GM12878 (cell line): ENCODE measurements at regions not wholly inside any gene's neighbourhood (a gene's known extent, or its start where the extent isn't known, plus 50 kb on each side); places are given as distances from the start of the nearest gene placed in this dataset.

ENCODE experiments used
- ATAC-seq: fragments of 200-7000 bp; cut with Tn5 transposase; 3 replicates; pipeline ENCODE4 v1.9.1; 2020; ENCODE audit warnings: mild to moderate bottlenecking, moderate library complexity
- BruUV-seq: library from RNA; stranded (reverse); fragments of 400-500 nt; replicated peaks from 2 replicates; lab custom pipeline; 2021; lab: Mats Ljungman, UMichigan
- CTCF ChIA-PET: fragments of 300-600 bp; sonication (Branson Sonifier 250); formaldehyde crosslinking; extraction: SDS; loops from one replicate; lab custom pipeline; 2021; ENCODE audit warnings: inconsistent platforms; lab: Yijun Ruan, JAX
- POLR2A ChIA-PET: fragments of 350-600 bp; formaldehyde crosslinking; extraction: SDS; loops from one replicate; lab custom pipeline; 2021; ENCODE audit warnings: inconsistent platforms; lab: Charles Lee
- RAD21 ChIA-PET: fragments of 300-600 bp; sonication (Branson Sonifier 250); formaldehyde crosslinking; loops from one replicate; lab custom pipeline; 2023; ENCODE audit warnings: antibody characterized with exemption; ENCODE audit not compliant: unreplicated experiment; lab: Charles Lee
- SMC1A ChIA-PET: fragments of 300-600 bp; sonication (Branson Sonifier 250); formaldehyde crosslinking; loops from one replicate; lab custom pipeline; 2023; ENCODE audit not compliant: unreplicated experiment, uncharacterized antibody; lab: Charles Lee
- DNase-seq: peaks from one replicate; pipeline ENCODE4 v3.0.0-alpha.2; 2011; ENCODE audit warnings: low read depth, low spot score
- FAIRE-seq: peaks from 3 replicates; lab custom pipeline; 2011; peaks lifted over from hg19 to GRCh38; lab: Jason Lieb, UNC
- H2AFZ ChIP-seq: 2 replicates; pipeline ENCODE4 v1.6.0; 2011; ENCODE audit warnings: low read depth, low read length, control low read depth; ENCODE audit not compliant: control insufficient read depth
- H3K27ac ChIP-seq: 2 replicates; pipeline ENCODE4 v1.5.1; 2011; ENCODE audit warnings: control low read depth; ENCODE audit not compliant: control insufficient read depth, insufficient read depth
- H3K27me3 ChIP-seq, 2 experiments: replicated peaks in 1 of 2; 2 replicates each; pipeline versions ENCODE4 v1.6.0 to v1.6.1; 2011; ENCODE audit warnings: low read length in 1 of 2; ENCODE audit not compliant: control insufficient read depth in 2 of 2, insufficient read depth in 2 of 2
- H3K36me3 ChIP-seq, 2 experiments: 2 replicates each; pipeline ENCODE4 v1.5.1; 2011; ENCODE audit warnings: low read length in 1 of 2; ENCODE audit not compliant: control insufficient read depth in 2 of 2, insufficient read depth in 2 of 2
- H3K4me1 ChIP-seq: 2 replicates; pipeline ENCODE4 v1.6.1; 2011; ENCODE audit warnings: mild to moderate bottlenecking, low read length, moderate library complexity, mixed read lengths; ENCODE audit not compliant: control insufficient read depth, insufficient read depth
- H3K4me2 ChIP-seq: 2 replicates; pipeline ENCODE4 v1.6.0; 2011; ENCODE audit warnings: control low read depth; ENCODE audit not compliant: control insufficient read depth, insufficient read depth
- H3K4me3 ChIP-seq: fragments of 200-600 bp; sonication (generic); 2 replicates; pipeline ENCODE4 v1.5.1; 2016
- H3K79me2 ChIP-seq: 2 replicates; pipeline ENCODE4 v1.6.0; 2011; ENCODE audit warnings: low read length; ENCODE audit not compliant: control insufficient read depth, insufficient read depth
- H3K9ac ChIP-seq: 2 replicates; pipeline ENCODE4 v1.8.0; 2011; ENCODE audit warnings: low read length, control low read depth, mixed read lengths; ENCODE audit not compliant: control insufficient read depth, insufficient read depth
- H3K9me3 ChIP-seq: replicated peaks from 3 replicates; pipeline ENCODE4 v1.5.1; 2011; ENCODE audit warnings: mild to moderate bottlenecking, low read length; ENCODE audit not compliant: control insufficient read depth, insufficient read depth
- H4K20me1 ChIP-seq: 2 replicates; pipeline ENCODE4 v1.6.0; 2011; ENCODE audit not compliant: control insufficient read depth, insufficient read depth
- CBX5 ChIP-seq: sonication (generic); IDR thresholded peaks from 2 replicates; pipeline ENCODE4 v1.6.1; 2016; ENCODE audit warnings: low read depth, moderate library complexity, mild to moderate bottlenecking, inconsistent platforms
- CEBPB ChIP-seq, 2 experiments: fragments of 150-350 bp in 1 of 2; IDR thresholded peaks; 2 replicates each; pipeline ENCODE4 v1.6.1; 2012 to 2014; ENCODE audit warnings: low read depth in 2 of 2, low read length in 2 of 2, borderline replicate concordance in 1 of 2, inconsistent platforms in 1 of 2
- DPF2 ChIP-seq: fragments of 450-650 bp; IDR thresholded peaks from 2 replicates; pipeline ENCODE4 v1.6.1; 2017; ENCODE audit warnings: mild to moderate bottlenecking
- GABPA ChIP-seq: IDR thresholded peaks from 2 replicates; pipeline ENCODE4 v1.6.1; 2014; ENCODE audit warnings: antibody characterized with exemption, low read depth, mild to moderate bottlenecking, inconsistent platforms
- HDAC2 ChIP-seq: fragments of 200-600 bp; sonication (generic); IDR thresholded peaks from 2 replicates; pipeline ENCODE4 v1.6.1; 2017
- JUNB ChIP-seq: IDR thresholded peaks from 2 replicates; pipeline ENCODE4 v1.6.1; 2016; ENCODE audit warnings: antibody characterized with exemption, mild to moderate bottlenecking
- NFYA ChIP-seq: IDR thresholded peaks from 2 replicates; pipeline ENCODE4 v1.6.1; 2011; ENCODE audit warnings: low read depth, mild to moderate bottlenecking, low read length, improper control_type of control experiment, borderline replicate concordance
- NR2C2 ChIP-seq: IDR thresholded peaks from 2 replicates; pipeline ENCODE4 v1.6.1; 2011; ENCODE audit warnings: borderline replicate concordance, low read depth; ENCODE audit not compliant: control insufficient read depth, insufficient read length
- PAX5 ChIP-seq: IDR thresholded peaks from 2 replicates; pipeline ENCODE4 v1.6.1; 2011; ENCODE audit warnings: low read depth, low read length, borderline replicate concordance
- SREBF2 ChIP-seq: IDR thresholded peaks from 2 replicates; pipeline ENCODE4 v1.6.1; 2012; ENCODE audit warnings: mild to moderate bottlenecking, low read length
- TCF12 ChIP-seq: IDR thresholded peaks from 2 replicates; pipeline ENCODE4 v1.6.1; 2011; ENCODE audit warnings: low read depth, mild to moderate bottlenecking, low read length
- YY1 ChIP-seq: IDR thresholded peaks from 2 replicates; pipeline ENCODE4 v1.6.1; 2011; ENCODE audit warnings: low read depth, mild to moderate bottlenecking, low read length
- ZBTB33 ChIP-seq: fragments of 450-650 bp; IDR thresholded peaks from 2 replicates; pipeline ENCODE4 v1.6.1; 2017; ENCODE audit warnings: mild to moderate bottlenecking
- ZNF217 ChIP-seq: fragments of 450-650 bp; IDR thresholded peaks from 2 replicates; pipeline ENCODE4 v1.6.1; 2017; ENCODE audit warnings: antibody characterized with exemption, mild to moderate bottlenecking
- WGBS: methylation state at CpG from one replicate; pipeline ENCODE4 v1.1.6; 2016; ENCODE audit warnings: low lambda C conversion rate; ENCODE audit not compliant: insufficient replicate concordance, insufficient coverage; ENCODE audit errors: missing lambda C conversion rate; 5-methylcytosine and 5-hydroxymethylcytosine counted together
- in situ Hi-C: fragments of 300-500 bp; cut with MboI; formaldehyde crosslinking; loops from 9 replicates; pipeline ENCODE4 v1.14.3; 2018; ENCODE audit warnings: mixed read lengths
- intact Hi-C: fragments of 100-400 bp; cut with micrococcal nuclease; formaldehyde crosslinking; loops from one replicate; pipeline ENCODE4 v1.14.2; 2022; ENCODE audit not compliant: unreplicated experiment
- TF ChIP-seq, protein P1 (sequence below): fragments of 450-650 bp; IDR thresholded peaks from 2 replicates; pipeline ENCODE4 v1.6.1; 2016; ENCODE audit warnings: mild to moderate bottlenecking
- TF ChIP-seq, protein P2 (sequence below): fragments of 450-650 bp; formaldehyde crosslinking; IDR thresholded peaks from 2 replicates; pipeline ENCODE4 v1.5.0; 2022; ENCODE audit warnings: mild to moderate bottlenecking, missing genetic modification characterization

DNA sequence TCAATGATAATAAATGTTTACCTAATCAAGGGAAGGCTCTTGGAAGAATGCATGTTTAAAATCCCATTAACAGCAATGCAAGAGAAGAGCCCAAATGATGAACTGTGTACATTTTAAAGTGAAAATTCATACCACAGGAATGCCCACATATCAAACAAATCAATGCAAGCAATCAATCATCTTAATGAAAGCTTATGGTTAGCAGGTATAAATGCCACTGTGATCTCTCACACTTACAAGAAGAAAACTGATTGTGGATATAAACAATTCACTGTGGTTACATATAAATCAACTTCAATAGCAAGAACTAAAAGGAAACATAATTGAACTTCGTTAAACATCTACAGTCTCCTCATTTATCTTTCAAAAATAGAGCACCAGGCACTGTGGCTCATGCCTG, 161.0 kb upstream of the RORB start:
- 0% methylated on average over 1 of the region's 1 CpG for WGBS
- Histone ChIP-seq H4K20me1 (no peaks in the 10 kb centered on the region), H3K36me3 (no peaks in the 10 kb centered on the region), H2AFZ (no peak overlapping the region), H3K79me2 (no peaks in the 10 kb centered on the region), H3K9ac (no peak overlapping the region), H3K27ac (no peak overlapping the region), H3K9me3 (no peaks in the 10 kb centered on the region), H3K4me1 (no peaks in the 10 kb centered on the region), H3K27me3 (no peaks in the 10 kb centered on the region; a peak in 1 of 4 replicates), H3K4me3 (no peak overlapping the region), H3K4me2 (no peak overlapping the region)
- BruUV-seq, result no TSS peak
- ATAC-seq (no peak), DNase-seq (no peak), FAIRE-seq (no peak)
- RAD21 ChIA-PET, result no interaction called here
- CTCF ChIA-PET, result no interaction called here
- SMC1A ChIA-PET, result no interaction called here
- in situ Hi-C loops (no loop called here), intact Hi-C loops (no loop called here)
- no peak for TF ChIP-seq NR2C2
- no peak for TF ChIP-seq ZNF217
- TF ChIP-seq DPF2, result no peak
- no peak for TF ChIP-seq CBX5
- TF ChIP-seq, protein P1, sequence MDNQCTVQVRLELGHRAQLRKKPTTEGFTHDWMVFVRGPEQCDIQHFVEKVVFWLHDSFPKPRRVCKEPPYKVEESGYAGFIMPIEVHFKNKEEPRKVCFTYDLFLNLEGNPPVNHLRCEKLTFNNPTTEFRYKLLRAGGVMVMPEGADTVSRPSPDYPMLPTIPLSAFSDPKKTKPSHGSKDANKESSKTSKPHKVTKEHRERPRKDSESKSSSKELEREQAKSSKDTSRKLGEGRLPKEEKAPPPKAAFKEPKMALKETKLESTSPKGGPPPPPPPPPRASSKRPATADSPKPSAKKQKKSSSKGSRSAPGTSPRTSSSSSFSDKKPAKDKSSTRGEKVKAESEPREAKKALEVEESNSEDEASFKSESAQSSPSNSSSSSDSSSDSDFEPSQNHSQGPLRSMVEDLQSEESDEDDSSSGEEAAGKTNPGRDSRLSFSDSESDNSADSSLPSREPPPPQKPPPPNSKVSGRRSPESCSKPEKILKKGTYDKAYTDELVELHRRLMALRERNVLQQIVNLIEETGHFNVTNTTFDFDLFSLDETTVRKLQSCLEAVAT, result no peak
- no peak for TF ChIP-seq CEBPB (IDR thresholded peaks at IDR 0.05; ENCODE audit: borderline replicate concordance in 1 of 2, low read depth in 2 of 2, low read length in 2 of 2)
- no peak for TF ChIP-seq ZBTB33
- TF ChIP-seq JUNB, result no peak
- TF ChIP-seq, protein P2, sequence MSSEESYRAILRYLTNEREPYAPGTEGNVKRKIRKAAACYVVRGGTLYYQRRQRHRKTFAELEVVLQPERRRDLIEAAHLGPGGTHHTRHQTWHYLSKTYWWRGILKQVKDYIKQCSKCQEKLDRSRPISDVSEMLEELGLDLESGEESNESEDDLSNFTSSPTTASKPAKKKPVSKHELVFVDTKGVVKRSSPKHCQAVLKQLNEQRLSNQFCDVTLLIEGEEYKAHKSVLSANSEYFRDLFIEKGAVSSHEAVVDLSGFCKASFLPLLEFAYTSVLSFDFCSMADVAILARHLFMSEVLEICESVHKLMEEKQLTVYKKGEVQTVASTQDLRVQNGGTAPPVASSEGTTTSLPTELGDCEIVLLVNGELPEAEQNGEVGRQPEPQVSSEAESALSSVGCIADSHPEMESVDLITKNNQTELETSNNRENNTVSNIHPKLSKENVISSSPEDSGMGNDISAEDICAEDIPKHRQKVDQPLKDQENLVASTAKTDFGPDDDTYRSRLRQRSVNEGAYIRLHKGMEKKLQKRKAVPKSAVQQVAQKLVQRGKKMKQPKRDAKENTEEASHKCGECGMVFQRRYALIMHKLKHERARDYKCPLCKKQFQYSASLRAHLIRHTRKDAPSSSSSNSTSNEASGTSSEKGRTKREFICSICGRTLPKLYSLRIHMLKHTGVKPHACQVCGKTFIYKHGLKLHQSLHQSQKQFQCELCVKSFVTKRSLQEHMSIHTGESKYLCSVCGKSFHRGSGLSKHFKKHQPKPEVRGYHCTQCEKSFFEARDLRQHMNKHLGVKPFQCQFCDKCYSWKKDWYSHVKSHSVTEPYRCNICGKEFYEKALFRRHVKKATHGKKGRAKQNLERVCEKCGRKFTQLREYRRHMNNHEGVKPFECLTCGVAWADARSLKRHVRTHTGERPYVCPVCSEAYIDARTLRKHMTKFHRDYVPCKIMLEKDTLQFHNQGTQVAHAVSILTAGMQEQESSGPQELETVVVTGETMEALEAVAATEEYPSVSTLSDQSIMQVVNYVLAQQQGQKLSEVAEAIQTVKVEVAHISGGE (CRISPR knock-in tag), result no peak
- no peak for TF ChIP-seq TCF12
- no peak for TF ChIP-seq SREBF2
- no peak for TF ChIP-seq NFYA
- TF ChIP-seq PAX5, result no peak
- TF ChIP-seq GABPA, result no peak
- TF ChIP-seq HDAC2, result no peak
- no peak for TF ChIP-seq YY1
- POLR2A ChIA-PET, result no interaction called here
